Fibroblast of pulmonary artery (primary cell): ENCODE measurements at regions not wholly inside any gene's neighbourhood (a gene's known extent, or its start where the extent isn't known, plus 50 kb on each side); places are given as distances from the start of the nearest gene placed in this dataset.
A peak's percentile ranks its signal among the peaks of the same experiment; 100 is the strongest.

ENCODE experiments used
- DNase-seq: peaks from one replicate; pipeline ENCODE4 v3.0.0-alpha.2; 2010; ENCODE audit warnings: low read depth
- H3K4me3 ChIP-seq: replicated peaks from 2 replicates; pipeline ENCODE4 v1.5.1; 2011; ENCODE audit warnings: low read depth, mild to moderate bottlenecking, control low read depth, low read length, moderate library complexity
- CTCF ChIP-seq: IDR thresholded peaks from 2 replicates; pipeline ENCODE4 v1.5.1; 2011; ENCODE audit warnings: mild to moderate bottlenecking, control low read depth, low read length, inconsistent platforms; ENCODE audit errors: missing control alignments

DNA sequence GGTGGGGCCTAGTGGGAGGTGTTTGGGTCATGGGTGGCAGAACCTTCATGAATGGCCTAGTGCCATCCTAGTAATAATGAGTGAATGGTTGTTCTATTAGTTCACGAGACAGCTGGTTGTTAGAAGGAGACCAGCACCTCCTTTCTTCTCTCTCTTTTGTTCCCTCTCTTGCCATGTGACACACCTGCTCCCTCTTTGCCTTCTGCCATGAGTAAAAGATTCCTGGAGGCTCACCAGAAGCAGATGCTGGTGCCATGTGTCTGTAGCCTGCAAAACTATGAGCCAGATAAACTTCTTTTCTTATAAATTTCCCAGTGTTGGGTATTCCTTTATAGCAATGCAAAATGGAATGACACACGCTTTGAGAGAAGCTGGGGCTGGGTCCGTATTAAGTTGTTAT, 89.0 kb upstream of the SLC4A7 start:
- no peak for DNase-seq
- no peak for TF ChIP-seq CTCF
- no peak overlapping the region for H3K4me3 ChIP-seq

DNA sequence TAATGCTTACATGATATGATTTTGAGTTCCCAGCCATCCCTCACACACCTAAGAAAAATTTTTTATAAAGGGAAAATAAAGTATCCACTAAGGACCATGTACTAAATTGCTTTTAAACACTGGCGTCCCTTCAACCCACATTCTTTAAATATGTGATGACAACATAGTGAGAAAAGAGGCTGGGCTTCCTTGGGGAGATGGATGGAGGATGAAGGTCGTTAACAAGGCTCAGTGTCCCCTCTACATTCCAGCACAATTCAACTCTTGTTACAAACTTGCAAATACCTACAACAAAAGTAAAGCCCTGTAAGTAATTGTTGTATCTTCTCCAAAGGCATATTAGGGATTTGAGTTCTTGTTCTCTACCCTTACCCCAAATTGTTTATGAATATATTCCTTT, 87.2 kb upstream of the SLC4A7 start:
- no peak for DNase-seq
- TF ChIP-seq CTCF, result no peak
- H3K4me3 ChIP-seq, result no peak overlapping the region

GRCh38 chr3:27570421-27571106, 86.4 kb upstream of the SLC4A7 start:
- no peak for DNase-seq
- no peak for TF ChIP-seq CTCF
- H3K4me3 ChIP-seq, result no peak overlapping the region

DNA sequence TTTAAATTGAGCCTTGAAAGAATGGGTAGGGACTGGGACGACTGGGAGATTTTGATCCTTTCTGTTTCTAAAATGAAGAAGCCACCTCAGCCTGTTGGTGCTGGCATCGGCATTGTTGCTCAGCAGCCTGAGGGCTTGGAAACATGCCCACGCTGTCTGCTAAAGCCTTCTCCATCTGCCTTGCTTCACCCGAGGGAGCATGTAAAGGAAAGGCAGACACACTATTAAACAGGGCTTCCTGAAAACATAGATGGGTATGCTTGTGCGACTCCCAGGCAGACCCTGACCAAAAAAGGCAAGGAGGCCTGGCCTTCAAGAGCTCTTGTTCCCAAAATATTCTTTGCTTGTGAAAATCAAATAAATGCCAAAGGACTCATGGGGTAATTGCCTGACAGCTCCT, 84.2 kb upstream of the SLC4A7 start:
- TF ChIP-seq CTCF, result no peak
- DNase-seq, result peak; percentile 74
- H3K4me3 ChIP-seq, result no peak overlapping the region

- TF ChIP-seq CTCF, result no peak
- DNase-seq, result no peak
- H3K4me3 ChIP-seq, result no peak overlapping the region
Measured at GRCh38 chr3:27567251-27567650, 83.1 kb upstream of the SLC4A7 start.

- no peak for DNase-seq
- no peak overlapping the region for H3K4me3 ChIP-seq
- no peak for TF ChIP-seq CTCF
Measured at GRCh38 chr3:27565201-27565852, 81.1 kb upstream of the SLC4A7 start.

GRCh38 chr3:27561576-27561975, 77.4 kb upstream of the SLC4A7 start:
- DNase-seq, result no peak
- H3K4me3 ChIP-seq, result no peak overlapping the region
- TF ChIP-seq CTCF, result no peak
